Gastrocnemius medialis (tissue), 4 donors: ENCODE measurements at regions not wholly inside any gene's neighbourhood (a gene's known extent, or its start where the extent isn't known, plus 50 kb on each side); places are given as distances from the start of the nearest gene placed in this dataset.

Source experiments
- POLR2A ChIP-seq, 2 donors: fragments of 450-650 bp; IDR thresholded peaks; one replicate each; pipeline ENCODE4 v1.6.1; 2017; ENCODE audit warnings: antibody characterized with exemption in 2 of 2, mild to moderate bottlenecking in 2 of 2, moderate library complexity in 2 of 2
- TF ChIP-seq, protein P1 (sequence below), 5 experiments: fragments of 450-650 bp in 3 of 5; fragments of 200-600 bp in 2 of 5; sonication (generic) in 2 of 5; IDR thresholded peaks in 4 of 5; conservative IDR thresholded peaks in 1 of 5; 1 replicate in 4 of 5; 2 replicates in 1 of 5; pipeline ENCODE4 v1.5.1; 2016 to 2019; ENCODE audit warnings: antibody characterized with exemption in 5 of 5, mild to moderate bottlenecking in 3 of 5, moderate library complexity in 3 of 5

DNA sequence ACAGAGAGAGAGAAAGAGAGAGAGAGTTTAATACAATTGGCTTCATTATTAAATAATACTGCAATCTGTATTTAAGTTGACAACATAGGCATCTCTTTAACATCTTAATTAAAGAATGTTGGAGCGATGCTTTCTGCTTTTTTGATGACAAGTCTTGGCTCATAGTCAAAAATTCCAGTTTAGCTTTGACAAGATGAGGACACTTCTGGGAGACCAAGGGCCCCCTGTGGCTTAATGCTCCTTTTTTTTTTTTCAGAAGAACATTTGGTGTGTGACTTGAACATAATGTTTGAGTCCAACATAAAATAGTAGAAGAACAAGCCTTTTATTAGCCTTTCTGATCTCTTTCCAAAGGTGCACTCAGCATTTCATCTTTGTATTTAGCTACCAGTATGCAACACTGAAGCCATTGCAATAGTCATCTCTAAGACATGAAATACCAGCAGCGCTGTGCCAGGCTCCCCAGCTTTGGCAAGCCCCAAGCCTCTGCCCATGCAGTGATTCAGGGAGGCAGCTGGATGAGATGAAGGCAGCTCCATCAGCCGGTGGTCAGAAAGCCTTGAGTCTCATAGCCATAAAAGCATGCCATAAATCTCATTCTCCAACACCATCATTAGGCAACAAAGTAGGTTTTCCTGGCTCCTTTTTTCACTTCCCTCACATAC, 349.4 kb upstream of the SEMA6D start:
- TF ChIP-seq, protein P1, sequence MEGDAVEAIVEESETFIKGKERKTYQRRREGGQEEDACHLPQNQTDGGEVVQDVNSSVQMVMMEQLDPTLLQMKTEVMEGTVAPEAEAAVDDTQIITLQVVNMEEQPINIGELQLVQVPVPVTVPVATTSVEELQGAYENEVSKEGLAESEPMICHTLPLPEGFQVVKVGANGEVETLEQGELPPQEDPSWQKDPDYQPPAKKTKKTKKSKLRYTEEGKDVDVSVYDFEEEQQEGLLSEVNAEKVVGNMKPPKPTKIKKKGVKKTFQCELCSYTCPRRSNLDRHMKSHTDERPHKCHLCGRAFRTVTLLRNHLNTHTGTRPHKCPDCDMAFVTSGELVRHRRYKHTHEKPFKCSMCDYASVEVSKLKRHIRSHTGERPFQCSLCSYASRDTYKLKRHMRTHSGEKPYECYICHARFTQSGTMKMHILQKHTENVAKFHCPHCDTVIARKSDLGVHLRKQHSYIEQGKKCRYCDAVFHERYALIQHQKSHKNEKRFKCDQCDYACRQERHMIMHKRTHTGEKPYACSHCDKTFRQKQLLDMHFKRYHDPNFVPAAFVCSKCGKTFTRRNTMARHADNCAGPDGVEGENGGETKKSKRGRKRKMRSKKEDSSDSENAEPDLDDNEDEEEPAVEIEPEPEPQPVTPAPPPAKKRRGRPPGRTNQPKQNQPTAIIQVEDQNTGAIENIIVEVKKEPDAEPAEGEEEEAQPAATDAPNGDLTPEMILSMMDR (IDR thresholded peaks at IDR 0.05 in 4 of 5, conservative IDR thresholded peaks at IDR 0.05 in 1 of 5): no peak
- TF ChIP-seq POLR2A (IDR thresholded peaks at IDR 0.05): no peak
